Activated CD4-positive, alpha-beta T cell treated with anti-CD3 and anti-CD28 coated beads for 36 hours (primary cell): ENCODE measurements at regions not wholly inside any gene's neighbourhood (a gene's known extent, or its start where the extent isn't known, plus 50 kb on each side); places are given as distances from the start of the nearest gene placed in this dataset.

ENCODE experiments used
- ATAC-seq: fragments of 200-7000 bp; cut with Tn5 transposase; one replicate; pipeline ENCODE4 v1.10.0; 2021; ENCODE audit warnings: mild to moderate bottlenecking, moderate library complexity
- CTCF ChIA-PET: fragments of 350-600 bp; sonication (Branson Sonifier 250); formaldehyde crosslinking; loops from one replicate; lab custom pipeline; 2021; ENCODE audit warnings: antibody characterized with exemption; lab: Charles Lee
- POLR2A ChIA-PET: fragments of 350-600 bp; sonication (Branson Sonifier 250); formaldehyde crosslinking; loops from one replicate; lab custom pipeline; 2021; ENCODE audit warnings: antibody characterized with exemption, inconsistent platforms; lab: Charles Lee
- DNase-seq: peaks from one replicate; pipeline ENCODE4 v3.0.0-alpha.2; 2020
- H3K27ac Mint-ChIP-seq: one replicate; pipeline ENCODE4 v1.8.0; 2021; ENCODE audit warnings: mixed read lengths
- H3K27me3 Mint-ChIP-seq: one replicate; pipeline ENCODE4 v1.8.0; 2021; ENCODE audit warnings: mixed read lengths
- H3K36me3 Mint-ChIP-seq: one replicate; pipeline ENCODE4 v1.8.0; 2021; ENCODE audit warnings: low read depth, mixed read lengths
- H3K4me1 Mint-ChIP-seq: one replicate; pipeline ENCODE4 v1.8.0; 2021; ENCODE audit warnings: mixed read lengths
- H3K4me3 Mint-ChIP-seq: one replicate; pipeline ENCODE4 v1.8.0; 2021; ENCODE audit warnings: mild to moderate bottlenecking, moderate library complexity, mixed read lengths
- H3K9me3 Mint-ChIP-seq: one replicate; pipeline ENCODE4 v1.8.0; 2021; ENCODE audit warnings: low read depth, mixed read lengths
- intact Hi-C, 2 experiments: fragments of 100-400 bp; cut with DNase I in 1 of 2; cut with micrococcal nuclease in 1 of 2; formaldehyde crosslinking; loops; one replicate each; pipeline versions ENCODE4 v1.14.2 to v1.15.1; 2022 to 2024; cut with DNase I, micrococcal nuclease

DNA sequence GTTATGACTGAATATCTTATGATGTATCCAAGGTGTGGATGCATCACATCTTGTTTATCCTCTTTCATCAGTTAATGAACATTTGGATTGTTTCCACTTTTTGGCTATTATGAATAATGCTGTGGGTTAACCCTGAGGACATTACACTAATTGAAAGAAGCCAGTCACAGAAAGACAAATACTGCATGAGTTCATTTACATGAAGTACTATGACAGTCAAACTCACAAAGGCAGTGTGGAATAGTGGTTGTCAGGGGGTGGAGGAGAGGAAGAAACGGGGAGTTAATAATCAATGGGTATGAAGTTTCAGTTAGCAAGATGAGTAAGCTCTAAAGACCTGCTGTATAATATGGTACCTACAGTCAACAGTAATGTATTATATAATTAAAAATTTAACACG lies 409.4 kb upstream of the CTNND2 start:
- Mint-ChIP-seq H3K9me3 (peaks cover 8% of the 10 kb centered on the region), H3K27me3 (no peaks in the 10 kb centered on the region), H3K27ac (no peak overlapping the region), H3K4me1 (no peaks in the 10 kb centered on the region), H3K36me3 (no peaks in the 10 kb centered on the region), H3K4me3 (no peak overlapping the region)
- DNase-seq = no peak
- POLR2A ChIA-PET = no interaction called here
- CTCF ChIA-PET = no interaction called here
- intact Hi-C loops = no loop called here
- ATAC-seq = no peak

- ChIA-PET POLR2A (no interaction called here), CTCF (no interaction called here)
- Mint-ChIP-seq H3K27ac (no peak overlapping the region), H3K9me3 (peaks cover 8% of the 10 kb centered on the region), H3K4me3 (no peak overlapping the region), H3K4me1 (no peaks in the 10 kb centered on the region), H3K27me3 (no peaks in the 10 kb centered on the region), H3K36me3 (no peaks in the 10 kb centered on the region)
- ATAC-seq (no peak), DNase-seq (no peak)
- intact Hi-C loops = no loop called here
Observed at GRCh38 chr5:12312343-12312742, 408.1 kb upstream of the CTNND2 start.

- no peaks in the 10 kb centered on the region for H3K4me1 Mint-ChIP-seq
- H3K27me3 Mint-ChIP-seq = no peaks in the 10 kb centered on the region
- ATAC-seq (no peak), DNase-seq (no peak)
- H3K4me3 Mint-ChIP-seq = no peak overlapping the region
- ChIA-PET CTCF (no interaction called here), POLR2A (no interaction called here)
- intact Hi-C loops = loop anchor here in 1 of 2 experiments (5.0 kb wide), 1 partner anchor 1663 kb away; no protein-coding TSS in a partner anchor
- H3K36me3 Mint-ChIP-seq = no peaks in the 10 kb centered on the region
- peaks cover 12% of the 10 kb centered on the region for H3K9me3 Mint-ChIP-seq
- H3K27ac Mint-ChIP-seq = no peak overlapping the region
Observed at GRCh38 chr5:12294151-12294550, 389.9 kb upstream of the CTNND2 start.

- intact Hi-C loops = loop anchor here in 1 of 2 experiments (5.0 kb wide), 1 partner anchor 1665 kb away; no protein-coding TSS in a partner anchor
- no peak for ATAC-seq
- CTCF ChIA-PET = interaction anchor here (0.6 kb wide), 1 partner anchor 1654 kb away, joined by 3 read pairs; no protein-coding TSS in a partner anchor
Observed at GRCh38 chr5:12292610-12293204, 388.5 kb upstream of the CTNND2 start.

GRCh38 chr5:12284604-12285003 lies 380.4 kb upstream of the CTNND2 start:
- DNase-seq (no peak), ATAC-seq (no peak)
- ChIA-PET POLR2A (no interaction called here), CTCF (no interaction called here)
- H3K4me3 Mint-ChIP-seq = no peak overlapping the region
- peaks cover 16% of the 10 kb centered on the region for H3K9me3 Mint-ChIP-seq
- no peaks in the 10 kb centered on the region for H3K27me3 Mint-ChIP-seq
- no peaks in the 10 kb centered on the region for H3K36me3 Mint-ChIP-seq
- H3K27ac Mint-ChIP-seq = no peak overlapping the region
- intact Hi-C loops = no loop called here
- no peaks in the 10 kb centered on the region for H3K4me1 Mint-ChIP-seq

More at GRCh38 chr5:12292610-12293204, 388.5 kb upstream of the CTNND2 start:
- DNase-seq = no peak
- no peak overlapping the region for H3K4me3 Mint-ChIP-seq
- no peaks in the 10 kb centered on the region for H3K36me3 Mint-ChIP-seq
- no peaks in the 10 kb centered on the region for H3K27me3 Mint-ChIP-seq
- peaks cover 18% of the 10 kb centered on the region for H3K9me3 Mint-ChIP-seq
- H3K27ac Mint-ChIP-seq = no peak overlapping the region
- POLR2A ChIA-PET = no interaction called here
- no peaks in the 10 kb centered on the region for H3K4me1 Mint-ChIP-seq

- no peak for DNase-seq
- POLR2A ChIA-PET = no interaction called here
Observed at GRCh38 chr5:12277504-12278192, 373.4 kb upstream of the CTNND2 start.

GRCh38 chr5:12274236-12274635 lies 370.0 kb upstream of the CTNND2 start:
- CTCF ChIA-PET = no interaction called here
- Mint-ChIP-seq H3K9me3 (peaks cover 7% of the 10 kb centered on the region), H3K4me3 (no peak overlapping the region), H3K36me3 (no peaks in the 10 kb centered on the region), H3K27ac (no peak overlapping the region), H3K4me1 (no peaks in the 10 kb centered on the region), H3K27me3 (no peaks in the 10 kb centered on the region)
- POLR2A ChIA-PET = no interaction called here
- intact Hi-C loops = no loop called here
- DNase-seq (no peak), ATAC-seq (no peak)

More at GRCh38 chr5:12277504-12278192, 373.4 kb upstream of the CTNND2 start:
- Mint-ChIP-seq H3K27me3 (no peaks in the 10 kb centered on the region), H3K27ac (no peak overlapping the region), H3K4me1 (no peaks in the 10 kb centered on the region), H3K4me3 (no peak overlapping the region), H3K36me3 (no peaks in the 10 kb centered on the region), H3K9me3 (peaks cover 4% of the 10 kb centered on the region)
- intact Hi-C loops = no loop called here
- no peak for ATAC-seq
- CTCF ChIA-PET = no interaction called here

- DNase-seq = no peak
- Mint-ChIP-seq H3K9me3 (peaks cover 8% of the 10 kb centered on the region), H3K4me1 (no peaks in the 10 kb centered on the region), H3K36me3 (no peaks in the 10 kb centered on the region), H3K27ac (no peak overlapping the region), H3K27me3 (no peaks in the 10 kb centered on the region), H3K4me3 (no peak overlapping the region)
- no peak for ATAC-seq
- ChIA-PET CTCF (no interaction called here), POLR2A (no interaction called here)
- intact Hi-C loops = no loop called here
Observed at GRCh38 chr5:12272389-12272788, 368.1 kb upstream of the CTNND2 start.

DNA sequence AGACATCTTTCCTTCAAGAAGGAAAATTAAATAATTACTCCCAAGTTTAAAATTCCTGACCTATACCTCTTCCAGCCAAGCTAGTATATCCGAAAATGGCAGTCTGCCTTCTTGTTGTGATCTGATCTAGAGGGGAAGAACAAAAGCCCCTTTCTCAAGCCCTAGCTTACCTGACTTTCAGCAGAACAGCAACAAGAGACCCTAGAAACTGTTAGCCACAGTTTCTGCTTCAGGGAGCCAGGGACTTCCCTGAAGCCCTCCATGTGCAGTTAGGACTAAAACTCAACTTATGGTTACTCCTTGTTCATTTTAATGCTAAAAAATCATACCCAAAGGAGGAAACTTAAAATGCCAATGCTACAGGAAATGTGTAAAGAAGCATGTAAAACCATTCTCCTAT lies 366.7 kb upstream of the CTNND2 start:
- no peak for DNase-seq
- peaks cover 8% of the 10 kb centered on the region for H3K9me3 Mint-ChIP-seq
- intact Hi-C loops = no loop called here
- no peak overlapping the region for H3K4me3 Mint-ChIP-seq
- no peak for ATAC-seq
- H3K36me3 Mint-ChIP-seq = no peaks in the 10 kb centered on the region
- no peak overlapping the region for H3K27ac Mint-ChIP-seq
- H3K27me3 Mint-ChIP-seq = no peaks in the 10 kb centered on the region
- H3K4me1 Mint-ChIP-seq = no peaks in the 10 kb centered on the region
- ChIA-PET CTCF (interaction anchor here (0.6 kb wide), 1 partner anchor 62 kb away, joined by 3 read pairs; no protein-coding TSS in a partner anchor), POLR2A (no interaction called here)

DNA sequence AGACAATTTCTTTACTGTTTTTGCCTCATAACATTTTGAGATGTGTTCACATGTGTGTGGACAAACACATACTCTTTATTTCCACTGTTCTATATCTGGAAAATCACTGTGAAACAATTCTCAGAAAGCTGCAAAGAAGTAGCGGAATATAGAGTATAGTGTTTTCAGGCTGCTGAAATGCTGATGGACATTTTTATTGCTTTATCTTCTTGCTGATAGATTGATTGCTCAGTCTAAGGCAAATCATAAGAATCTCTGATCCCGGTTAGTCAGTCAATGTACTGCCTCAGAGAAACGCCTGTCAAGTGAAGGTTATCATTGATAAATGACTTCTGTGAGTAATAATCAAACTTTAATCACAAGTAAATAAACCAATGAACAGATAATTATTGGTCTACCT lies 364.9 kb upstream of the CTNND2 start:
- DNase-seq (no peak), ATAC-seq (no peak)
- Mint-ChIP-seq H3K27ac (no peak overlapping the region), H3K27me3 (no peaks in the 10 kb centered on the region), H3K36me3 (no peaks in the 10 kb centered on the region), H3K9me3 (peaks cover 8% of the 10 kb centered on the region), H3K4me3 (no peak overlapping the region), H3K4me1 (no peaks in the 10 kb centered on the region)
- intact Hi-C loops = no loop called here
- ChIA-PET CTCF (no interaction called here), POLR2A (no interaction called here)

GRCh38 chr5:12258549-12258948 lies 354.3 kb upstream of the CTNND2 start:
- intact Hi-C loops = no loop called here

DNA sequence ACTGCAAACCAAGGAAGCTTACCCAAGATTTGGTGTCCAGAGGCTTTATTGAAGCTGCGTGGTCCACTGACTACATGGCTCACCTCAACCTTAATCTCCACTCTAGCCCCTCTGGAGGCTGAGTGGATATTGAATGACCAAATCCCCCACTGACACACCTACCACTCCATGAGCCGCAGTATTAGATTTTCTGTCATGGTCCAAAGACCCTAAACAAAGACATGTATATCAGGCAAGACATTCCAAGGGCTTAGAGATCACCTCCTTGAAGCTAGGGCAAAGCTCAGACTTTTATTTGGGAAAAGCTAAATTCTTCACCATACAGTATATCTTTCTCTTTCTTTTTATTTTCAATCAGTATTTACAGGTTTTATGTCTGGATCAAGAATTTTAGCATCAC lies 346.2 kb upstream of the CTNND2 start:
- no peak overlapping the region for H3K27ac Mint-ChIP-seq
- no peaks in the 10 kb centered on the region for H3K27me3 Mint-ChIP-seq
- H3K9me3 Mint-ChIP-seq = peaks cover 4% of the 10 kb centered on the region
- no peaks in the 10 kb centered on the region for H3K4me1 Mint-ChIP-seq
- no peaks in the 10 kb centered on the region for H3K36me3 Mint-ChIP-seq
- no peak for ATAC-seq
- ChIA-PET CTCF (no interaction called here), POLR2A (no interaction called here)
- H3K4me3 Mint-ChIP-seq = no peak overlapping the region
- DNase-seq = no peak
- intact Hi-C loops = no loop called here

More at GRCh38 chr5:12258549-12258948, 354.3 kb upstream of the CTNND2 start:
- H3K27ac Mint-ChIP-seq = no peak overlapping the region
- ChIA-PET POLR2A (no interaction called here), CTCF (no interaction called here)
- no peak for ATAC-seq
- no peak overlapping the region for H3K4me3 Mint-ChIP-seq
- H3K4me1 Mint-ChIP-seq = no peaks in the 10 kb centered on the region
- no peaks in the 10 kb centered on the region for H3K27me3 Mint-ChIP-seq
- H3K9me3 Mint-ChIP-seq = peaks cover 7% of the 10 kb centered on the region
- DNase-seq = no peak
- H3K36me3 Mint-ChIP-seq = no peaks in the 10 kb centered on the region
